ENCODE measurements at regions not wholly inside any gene's neighbourhood (a gene's known extent, or its start where the extent isn't known, plus 50 kb on each side); places are given as distances from the start of the nearest gene placed in this dataset.

GRCh38 chr12:107494331-107494730 is 191.3 kb upstream of the PWP1 start:
- Histone ChIP-seq H3K27ac (ENCODE audit: low read depth) (no peak overlapping the region), H3K27me3 (ENCODE audit: insufficient read depth) (no peaks in the 10 kb centered on the region), H3K36me3 (ENCODE audit: insufficient read depth) (no peaks in the 10 kb centered on the region), H3K4me2 (no peak overlapping the region), H3K4me1 (ENCODE audit: insufficient read depth) (peaks cover 9% of the 10 kb centered on the region), H4K20me1 (replicated peaks; ENCODE audit: insufficient read depth) (no peaks in the 10 kb centered on the region), H3K9me2 (ENCODE audit: insufficient read depth) (peaks cover 12% of the 10 kb centered on the region; the same call in 1 of the 2 replicates), H3K4me3 (no peak overlapping the region), H2AFZ (no peak overlapping the region), H3K79me2 (replicated peaks; ENCODE audit: insufficient read depth) (no peaks in the 10 kb centered on the region), H3F3A (replicated peaks; ENCODE audit: low read depth) (no peaks in the 10 kb centered on the region)
- no peak overlapping the region for H3K27ac Mint-ChIP-seq
- DNase-seq (ENCODE audit: low spot score) (no peak), ATAC-seq (no peak)
- H3K36me3 Mint-ChIP-seq (ENCODE audit: low read depth), result no peaks in the 10 kb centered on the region; the same call in 2 of the 3 replicates
- TF ChIP-seq POLR2AphosphoS5 (IDR thresholded peaks at IDR 0.05; ENCODE audit: low read depth), result no peak
- TF ChIP-seq, protein P1, sequence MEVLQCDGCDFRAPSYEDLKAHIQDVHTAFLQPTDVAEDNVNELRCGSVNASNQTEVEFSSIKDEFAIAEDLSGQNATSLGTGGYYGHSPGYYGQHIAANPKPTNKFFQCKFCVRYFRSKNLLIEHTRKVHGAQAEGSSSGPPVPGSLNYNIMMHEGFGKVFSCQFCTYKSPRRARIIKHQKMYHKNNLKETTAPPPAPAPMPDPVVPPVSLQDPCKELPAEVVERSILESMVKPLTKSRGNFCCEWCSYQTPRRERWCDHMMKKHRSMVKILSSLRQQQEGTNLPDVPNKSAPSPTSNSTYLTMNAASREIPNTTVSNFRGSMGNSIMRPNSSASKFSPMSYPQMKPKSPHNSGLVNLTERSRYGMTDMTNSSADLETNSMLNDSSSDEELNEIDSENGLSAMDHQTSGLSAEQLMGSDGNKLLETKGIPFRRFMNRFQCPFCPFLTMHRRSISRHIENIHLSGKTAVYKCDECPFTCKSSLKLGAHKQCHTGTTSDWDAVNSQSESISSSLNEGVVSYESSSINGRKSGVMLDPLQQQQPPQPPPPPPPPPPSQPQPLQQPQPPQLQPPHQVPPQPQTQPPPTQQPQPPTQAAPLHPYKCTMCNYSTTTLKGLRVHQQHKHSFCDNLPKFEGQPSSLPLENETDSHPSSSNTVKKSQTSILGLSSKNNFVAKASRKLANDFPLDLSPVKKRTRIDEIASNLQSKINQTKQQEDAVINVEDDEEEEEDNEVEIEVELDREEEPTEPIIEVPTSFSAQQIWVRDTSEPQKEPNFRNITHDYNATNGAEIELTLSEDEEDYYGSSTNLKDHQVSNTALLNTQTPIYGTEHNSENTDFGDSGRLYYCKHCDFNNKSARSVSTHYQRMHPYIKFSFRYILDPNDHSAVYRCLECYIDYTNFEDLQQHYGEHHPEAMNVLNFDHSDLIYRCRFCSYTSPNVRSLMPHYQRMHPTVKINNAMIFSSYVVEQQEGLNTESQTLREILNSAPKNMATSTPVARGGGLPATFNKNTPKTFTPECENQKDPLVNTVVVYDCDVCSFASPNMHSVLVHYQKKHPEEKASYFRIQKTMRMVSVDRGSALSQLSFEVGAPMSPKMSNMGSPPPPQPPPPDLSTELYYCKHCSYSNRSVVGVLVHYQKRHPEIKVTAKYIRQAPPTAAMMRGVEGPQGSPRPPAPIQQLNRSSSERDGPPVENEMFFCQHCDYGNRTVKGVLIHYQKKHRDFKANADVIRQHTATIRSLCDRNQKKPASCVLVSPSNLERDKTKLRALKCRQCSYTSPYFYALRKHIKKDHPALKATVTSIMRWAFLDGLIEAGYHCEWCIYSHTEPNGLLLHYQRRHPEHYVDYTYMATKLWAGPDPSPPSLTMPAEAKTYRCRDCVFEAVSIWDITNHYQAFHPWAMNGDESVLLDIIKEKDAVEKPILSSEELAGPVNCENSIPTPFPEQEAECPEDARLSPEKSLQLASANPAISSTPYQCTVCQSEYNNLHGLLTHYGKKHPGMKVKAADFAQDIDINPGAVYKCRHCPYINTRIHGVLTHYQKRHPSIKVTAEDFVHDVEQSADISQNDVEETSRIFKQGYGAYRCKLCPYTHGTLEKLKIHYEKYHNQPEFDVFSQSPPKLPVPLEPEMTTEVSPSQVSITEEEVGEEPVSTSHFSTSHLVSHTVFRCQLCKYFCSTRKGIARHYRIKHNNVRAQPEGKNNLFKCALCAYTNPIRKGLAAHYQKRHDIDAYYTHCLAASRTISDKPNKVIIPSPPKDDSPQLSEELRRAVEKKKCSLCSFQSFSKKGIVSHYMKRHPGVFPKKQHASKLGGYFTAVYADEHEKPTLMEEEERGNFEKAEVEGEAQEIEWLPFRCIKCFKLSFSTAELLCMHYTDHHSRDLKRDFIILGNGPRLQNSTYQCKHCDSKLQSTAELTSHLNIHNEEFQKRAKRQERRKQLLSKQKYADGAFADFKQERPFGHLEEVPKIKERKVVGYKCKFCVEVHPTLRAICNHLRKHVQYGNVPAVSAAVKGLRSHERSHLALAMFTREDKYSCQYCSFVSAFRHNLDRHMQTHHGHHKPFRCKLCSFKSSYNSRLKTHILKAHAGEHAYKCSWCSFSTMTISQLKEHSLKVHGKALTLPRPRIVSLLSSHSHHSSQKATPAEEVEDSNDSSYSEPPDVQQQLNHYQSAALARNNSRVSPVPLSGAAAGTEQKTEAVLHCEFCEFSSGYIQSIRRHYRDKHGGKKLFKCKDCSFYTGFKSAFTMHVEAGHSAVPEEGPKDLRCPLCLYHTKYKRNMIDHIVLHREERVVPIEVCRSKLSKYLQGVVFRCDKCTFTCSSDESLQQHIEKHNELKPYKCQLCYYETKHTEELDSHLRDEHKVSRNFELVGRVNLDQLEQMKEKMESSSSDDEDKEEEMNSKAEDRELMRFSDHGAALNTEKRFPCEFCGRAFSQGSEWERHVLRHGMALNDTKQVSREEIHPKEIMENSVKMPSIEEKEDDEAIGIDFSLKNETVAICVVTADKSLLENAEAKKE (CRISPR knock-in tag; IDR thresholded peaks at IDR 0.05), result no peak
- TF ChIP-seq CREB1 (CRISPR knock-in tag; IDR thresholded peaks at IDR 0.05; ENCODE audit: low read depth), result no peak
- no peak for TF ChIP-seq JUNB (IDR thresholded peaks at IDR 0.05; ENCODE audit: unreplicated experiment)
- no peak for TF ChIP-seq STAT1 (IDR thresholded peaks at IDR 0.05; ENCODE audit: unreplicated experiment)
- TF ChIP-seq, protein P2, sequence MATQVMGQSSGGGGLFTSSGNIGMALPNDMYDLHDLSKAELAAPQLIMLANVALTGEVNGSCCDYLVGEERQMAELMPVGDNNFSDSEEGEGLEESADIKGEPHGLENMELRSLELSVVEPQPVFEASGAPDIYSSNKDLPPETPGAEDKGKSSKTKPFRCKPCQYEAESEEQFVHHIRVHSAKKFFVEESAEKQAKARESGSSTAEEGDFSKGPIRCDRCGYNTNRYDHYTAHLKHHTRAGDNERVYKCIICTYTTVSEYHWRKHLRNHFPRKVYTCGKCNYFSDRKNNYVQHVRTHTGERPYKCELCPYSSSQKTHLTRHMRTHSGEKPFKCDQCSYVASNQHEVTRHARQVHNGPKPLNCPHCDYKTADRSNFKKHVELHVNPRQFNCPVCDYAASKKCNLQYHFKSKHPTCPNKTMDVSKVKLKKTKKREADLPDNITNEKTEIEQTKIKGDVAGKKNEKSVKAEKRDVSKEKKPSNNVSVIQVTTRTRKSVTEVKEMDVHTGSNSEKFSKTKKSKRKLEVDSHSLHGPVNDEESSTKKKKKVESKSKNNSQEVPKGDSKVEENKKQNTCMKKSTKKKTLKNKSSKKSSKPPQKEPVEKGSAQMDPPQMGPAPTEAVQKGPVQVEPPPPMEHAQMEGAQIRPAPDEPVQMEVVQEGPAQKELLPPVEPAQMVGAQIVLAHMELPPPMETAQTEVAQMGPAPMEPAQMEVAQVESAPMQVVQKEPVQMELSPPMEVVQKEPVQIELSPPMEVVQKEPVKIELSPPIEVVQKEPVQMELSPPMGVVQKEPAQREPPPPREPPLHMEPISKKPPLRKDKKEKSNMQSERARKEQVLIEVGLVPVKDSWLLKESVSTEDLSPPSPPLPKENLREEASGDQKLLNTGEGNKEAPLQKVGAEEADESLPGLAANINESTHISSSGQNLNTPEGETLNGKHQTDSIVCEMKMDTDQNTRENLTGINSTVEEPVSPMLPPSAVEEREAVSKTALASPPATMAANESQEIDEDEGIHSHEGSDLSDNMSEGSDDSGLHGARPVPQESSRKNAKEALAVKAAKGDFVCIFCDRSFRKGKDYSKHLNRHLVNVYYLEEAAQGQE (IDR thresholded peaks at IDR 0.05; ENCODE audit: unreplicated experiment), result no peak
- TF ChIP-seq ZNF331 (CRISPR knock-in tag; IDR thresholded peaks at IDR 0.05; ENCODE audit: low read depth), result no peak
- TF ChIP-seq EZH2 (IDR thresholded peaks at IDR 0.05; ENCODE audit: low read depth, unreplicated experiment), result no peak
- TF ChIP-seq, protein P3, sequence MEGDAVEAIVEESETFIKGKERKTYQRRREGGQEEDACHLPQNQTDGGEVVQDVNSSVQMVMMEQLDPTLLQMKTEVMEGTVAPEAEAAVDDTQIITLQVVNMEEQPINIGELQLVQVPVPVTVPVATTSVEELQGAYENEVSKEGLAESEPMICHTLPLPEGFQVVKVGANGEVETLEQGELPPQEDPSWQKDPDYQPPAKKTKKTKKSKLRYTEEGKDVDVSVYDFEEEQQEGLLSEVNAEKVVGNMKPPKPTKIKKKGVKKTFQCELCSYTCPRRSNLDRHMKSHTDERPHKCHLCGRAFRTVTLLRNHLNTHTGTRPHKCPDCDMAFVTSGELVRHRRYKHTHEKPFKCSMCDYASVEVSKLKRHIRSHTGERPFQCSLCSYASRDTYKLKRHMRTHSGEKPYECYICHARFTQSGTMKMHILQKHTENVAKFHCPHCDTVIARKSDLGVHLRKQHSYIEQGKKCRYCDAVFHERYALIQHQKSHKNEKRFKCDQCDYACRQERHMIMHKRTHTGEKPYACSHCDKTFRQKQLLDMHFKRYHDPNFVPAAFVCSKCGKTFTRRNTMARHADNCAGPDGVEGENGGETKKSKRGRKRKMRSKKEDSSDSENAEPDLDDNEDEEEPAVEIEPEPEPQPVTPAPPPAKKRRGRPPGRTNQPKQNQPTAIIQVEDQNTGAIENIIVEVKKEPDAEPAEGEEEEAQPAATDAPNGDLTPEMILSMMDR (conservative IDR thresholded peaks at IDR 0.05; ENCODE audit: low read depth in 2 of 2), result no peak
- TF ChIP-seq NANOG (IDR thresholded peaks at IDR 0.05; ENCODE audit: borderline replicate concordance), result no peak
- TF ChIP-seq EZH2phosphoT487 (IDR thresholded peaks at IDR 0.05; ENCODE audit: unreplicated experiment), result no peak
- TF ChIP-seq, protein P4, sequence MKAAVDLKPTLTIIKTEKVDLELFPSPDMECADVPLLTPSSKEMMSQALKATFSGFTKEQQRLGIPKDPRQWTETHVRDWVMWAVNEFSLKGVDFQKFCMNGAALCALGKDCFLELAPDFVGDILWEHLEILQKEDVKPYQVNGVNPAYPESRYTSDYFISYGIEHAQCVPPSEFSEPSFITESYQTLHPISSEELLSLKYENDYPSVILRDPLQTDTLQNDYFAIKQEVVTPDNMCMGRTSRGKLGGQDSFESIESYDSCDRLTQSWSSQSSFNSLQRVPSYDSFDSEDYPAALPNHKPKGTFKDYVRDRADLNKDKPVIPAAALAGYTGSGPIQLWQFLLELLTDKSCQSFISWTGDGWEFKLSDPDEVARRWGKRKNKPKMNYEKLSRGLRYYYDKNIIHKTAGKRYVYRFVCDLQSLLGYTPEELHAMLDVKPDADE (IDR thresholded peaks at IDR 0.05), result no peak
- TF ChIP-seq ZNF114 (CRISPR knock-in tag; IDR thresholded peaks at IDR 0.05), result no peak
- H3K9me3 Mint-ChIP-seq, result no peaks in the 10 kb centered on the region; the same call in 2 of the 3 replicates
- H3K4me1 Mint-ChIP-seq, result peaks cover 14% of the 10 kb centered on the region
- H3K27me3 Mint-ChIP-seq (ENCODE audit: insufficient read depth, low read depth, poor library complexity), result peaks cover 8% of the 10 kb centered on the region
- H3K4me3 Mint-ChIP-seq, result no peak overlapping the region

All from GM23338 (cell line).